OCI-LY7 (cell line): ENCODE measurements at regions not wholly inside any gene's neighbourhood (a gene's known extent, or its start where the extent isn't known, plus 50 kb on each side); places are given as distances from the start of the nearest gene placed in this dataset.

Source experiments
- CTCF ChIP-seq: fragments of 200-600 bp; sonication (generic); conservative IDR thresholded peaks from 2 replicates; pipeline ENCODE4 v1.5.1; 2014; ENCODE audit warnings: mild to moderate bottlenecking, antibody characterized with exemption, low read length, moderate library complexity, mixed read lengths
- EZH2phosphoT487 ChIP-seq: fragments of 200-600 bp; sonication (generic); IDR thresholded peaks from 2 replicates; pipeline ENCODE4 v1.6.1; 2018; ENCODE audit warnings: low read depth, borderline replicate concordance, mild to moderate bottlenecking, mixed run types, antibody characterized with exemption, low read length, moderate library complexity, mixed read lengths

GRCh38 chr10:53064614-53065013, 292.0 kb upstream of the MBL2 start:
- TF ChIP-seq CTCF (no peak), EZH2phosphoT487 (no peak)
